Left colon (tissue), 2 donors: ENCODE measurements at regions not wholly inside any gene's neighbourhood (a gene's known extent, or its start where the extent isn't known, plus 50 kb on each side); places are given as distances from the start of the nearest gene placed in this dataset.
A peak's percentile ranks its signal among the peaks of the same experiment; 100 is the strongest.

Experiments
- ATAC-seq: fragments of 200-7000 bp; cut with Tn5 transposase; one replicate; pipeline ENCODE4 v1.9.1; 2020; ENCODE audit warnings: mild to moderate bottlenecking, moderate library complexity
- DNase-seq, 2 donors: peaks; one replicate each; pipeline ENCODE4 v3.0.0-alpha.2; 2020
- intact Hi-C, 2 donors: fragments of 100-400 bp; cut with DNase I in 1 of 2; cut with micrococcal nuclease in 1 of 2; formaldehyde crosslinking; loops; one replicate each; pipeline versions ENCODE4 v1.11.2 to v1.14.0; 2022; cut with DNase I, micrococcal nuclease
- donor health status: DM: no; HTN: no; CAD: no.
- donor health status: DM: yes; HTN: yes; CAD: no.

GRCh38 chr10:42961796-42962109 lies 115.1 kb upstream of the RET start:
- DNase-seq: peak in 1 of 2 donors; percentile 8
- no peak for ATAC-seq
- intact Hi-C loops: no loop called here

- intact Hi-C loops: no loop called here
- DNase-seq (peak in 1 of 2 donors; percentile 15), ATAC-seq (no peak)
Measured at GRCh38 chr10:42962110-42962901, 114.6 kb upstream of the RET start.

GRCh38 chr10:42962902-42963231 lies 114.0 kb upstream of the RET start:
- ATAC-seq (no peak), DNase-seq (peak in 1 of 2 donors; percentile 4)
- intact Hi-C loops: no loop called here

- no peak for ATAC-seq
- no peak for DNase-seq
- intact Hi-C loops: no loop called here
Measured at GRCh38 chr10:42963312-42963711, 113.6 kb upstream of the RET start.

GRCh38 chr10:42969147-42969546 lies 107.7 kb upstream of the RET start:
- intact Hi-C loops: no loop called here
- ATAC-seq (no peak), DNase-seq (no peak)

GRCh38 chr10:42969909-42970308 lies 107.0 kb upstream of the RET start:
- DNase-seq: no peak
- no peak for ATAC-seq
- intact Hi-C loops: no loop called here

GRCh38 chr10:42970451-42971250 lies 106.2 kb upstream of the RET start:
- DNase-seq (peak in 1 of 2 donors; percentile 6), ATAC-seq (no peak)
- intact Hi-C loops: no loop called here

GRCh38 chr10:42971251-42971599 lies 105.6 kb upstream of the RET start:
- intact Hi-C loops: no loop called here
- ATAC-seq (no peak), DNase-seq (no peak)

GRCh38 chr10:42972946-42973345 lies 103.9 kb upstream of the RET start:
- DNase-seq: no peak
- intact Hi-C loops: no loop called here

GRCh38 chr10:42973411-42973810 lies 103.5 kb upstream of the RET start:
- intact Hi-C loops: no loop called here
- ATAC-seq (no peak), DNase-seq (no peak)

More at GRCh38 chr10:42972946-42973345, 103.9 kb upstream of the RET start:
- ATAC-seq: no peak

GRCh38 chr10:42973870-42974692 lies 102.8 kb upstream of the RET start:
- intact Hi-C loops: no loop called here
- DNase-seq (peak in 1 of 2 donors; percentile 5), ATAC-seq (no peak)

GRCh38 chr10:42974693-42975002 lies 102.2 kb upstream of the RET start:
- intact Hi-C loops: no loop called here
- no peak for DNase-seq
- no peak for ATAC-seq

- peak in 1 of 2 donors; percentile 15 for DNase-seq
- intact Hi-C loops: no loop called here
- no peak for ATAC-seq
Measured at GRCh38 chr10:42975005-42975493, 101.8 kb upstream of the RET start.

- intact Hi-C loops: no loop called here
- DNase-seq (peak in 1 of 2 donors; percentile 16), ATAC-seq (no peak)
Measured at GRCh38 chr10:42975558-42976340, 101.1 kb upstream of the RET start.

GRCh38 chr10:42976351-42977031 lies 100.4 kb upstream of the RET start:
- DNase-seq (peak in 1 of 2 donors; percentile 7), ATAC-seq (no peak)
- intact Hi-C loops: no loop called here

- intact Hi-C loops: no loop called here
- no peak for ATAC-seq
- no peak for DNase-seq
Measured at GRCh38 chr10:42977032-42977416, 99.8 kb upstream of the RET start.

GRCh38 chr10:42979181-42979580 lies 97.7 kb upstream of the RET start:
- intact Hi-C loops: no loop called here
- ATAC-seq (no peak), DNase-seq (peak in 1 of 2 donors; percentile 2)

GRCh38 chr10:42979721-42980467 lies 97.0 kb upstream of the RET start:
- intact Hi-C loops: no loop called here
- ATAC-seq: no peak
- DNase-seq: peak in 1 of 2 donors; percentile 14
